Naive thymus-derived CD4-positive, alpha-beta T cell (primary cell): ENCODE measurements at regions not wholly inside any gene's neighbourhood (a gene's known extent, or its start where the extent isn't known, plus 50 kb on each side); places are given as distances from the start of the nearest gene placed in this dataset.

Experiments used
- ATAC-seq: fragments of 150-1000 bp; cut with Tn5 transposase; 2 replicates; pipeline ENCODE4 v1.10.0; 2021; ENCODE audit warnings: mild to moderate bottlenecking, moderate library complexity
- CTCF ChIA-PET: fragments of 350-600 bp; sonication (Branson Sonifier 250); formaldehyde crosslinking; loops from one replicate; lab custom pipeline; 2021; ENCODE audit warnings: antibody characterized with exemption; lab: Charles Lee
- POLR2A ChIA-PET: fragments of 350-600 bp; sonication (Branson Sonifier 250); formaldehyde crosslinking; loops from one replicate; lab custom pipeline; 2021; ENCODE audit warnings: antibody characterized with exemption, inconsistent platforms; lab: Charles Lee
- DNase-seq, 9 donors: peaks; one replicate each; pipeline versions ENCODE4 v3.0.0 to v3.0.0-alpha.2; 2020 to 2022; ENCODE audit warnings: mixed read lengths in 1 of 9
- H3K27ac ChIP-seq: one replicate; pipeline ENCODE4 v1.7.0; 2013; ENCODE audit warnings: mild to moderate bottlenecking, low read depth, low read length, moderate library complexity
- H3K27me3 ChIP-seq, 2 donors: one replicate each; pipeline ENCODE4 v1.7.0; 2013; ENCODE audit warnings: low read length in 2 of 2, mild to moderate bottlenecking in 2 of 2, moderate library complexity in 2 of 2; ENCODE audit not compliant: control insufficient read depth in 2 of 2, insufficient read depth in 2 of 2
- H3K36me3 ChIP-seq, 3 experiments: 1 replicate in 2 of 3; 2 replicates in 1 of 3; pipeline ENCODE4 v1.7.0; 2013; ENCODE audit warnings: low read length in 3 of 3, mild to moderate bottlenecking in 3 of 3, moderate library complexity in 1 of 3; ENCODE audit not compliant: insufficient read depth in 3 of 3, control insufficient read depth in 2 of 3
- H3K4me1 ChIP-seq, 2 donors: one replicate each; pipeline ENCODE4 v1.7.0; 2013; ENCODE audit warnings: low read length in 2 of 2, mild to moderate bottlenecking in 2 of 2, moderate library complexity in 1 of 2; ENCODE audit not compliant: control insufficient read depth in 2 of 2, insufficient read depth in 2 of 2
- H3K4me3 ChIP-seq: 2 replicates; pipeline ENCODE4 v1.7.0; 2013; ENCODE audit warnings: mild to moderate bottlenecking, low read length
- H3K9me3 ChIP-seq, 3 experiments: 1 replicate in 2 of 3; 2 replicates in 1 of 3; pipeline ENCODE4 v1.7.0; 2013; ENCODE audit warnings: low read length in 3 of 3; ENCODE audit not compliant: control insufficient read depth in 2 of 3
- H3K27ac Mint-ChIP-seq, 9 donors: one replicate each; pipeline ENCODE4 v1.8.0; 2020 to 2022; ENCODE audit warnings: mixed read lengths in 9 of 9, mild to moderate bottlenecking in 8 of 9, moderate library complexity in 5 of 9, inconsistent platforms in 2 of 9
- H3K27me3 Mint-ChIP-seq, 5 donors: one replicate each; pipeline ENCODE4 v1.8.0; 2021 to 2022; ENCODE audit warnings: mixed read lengths in 5 of 5, mild to moderate bottlenecking in 1 of 5
- H3K36me3 Mint-ChIP-seq, 5 donors: one replicate each; pipeline ENCODE4 v1.8.0; 2020 to 2022; ENCODE audit warnings: mixed read lengths in 5 of 5, mild to moderate bottlenecking in 3 of 5, inconsistent platforms in 1 of 5
- H3K4me1 Mint-ChIP-seq, 7 donors: one replicate each; pipeline ENCODE4 v1.8.0; 2020 to 2022; ENCODE audit warnings: mixed read lengths in 7 of 7, mild to moderate bottlenecking in 3 of 7, inconsistent platforms in 1 of 7
- H3K4me3 Mint-ChIP-seq, 10 donors: one replicate each; pipeline ENCODE4 v1.8.0; 2020 to 2022; ENCODE audit warnings: mild to moderate bottlenecking in 10 of 10, mixed read lengths in 10 of 10, moderate library complexity in 6 of 10, inconsistent platforms in 2 of 10
- H3K9me3 Mint-ChIP-seq, 11 donors: one replicate each; pipeline ENCODE4 v1.8.0; 2020 to 2022; ENCODE audit warnings: mixed read lengths in 11 of 11, mild to moderate bottlenecking in 4 of 11, inconsistent platforms in 1 of 11, moderate library complexity in 1 of 11
- intact Hi-C, 2 donors: fragments of 100-400 bp; cut with micrococcal nuclease; formaldehyde crosslinking; loops; one replicate each; pipeline ENCODE4 v1.15.1; 2023

DNA sequence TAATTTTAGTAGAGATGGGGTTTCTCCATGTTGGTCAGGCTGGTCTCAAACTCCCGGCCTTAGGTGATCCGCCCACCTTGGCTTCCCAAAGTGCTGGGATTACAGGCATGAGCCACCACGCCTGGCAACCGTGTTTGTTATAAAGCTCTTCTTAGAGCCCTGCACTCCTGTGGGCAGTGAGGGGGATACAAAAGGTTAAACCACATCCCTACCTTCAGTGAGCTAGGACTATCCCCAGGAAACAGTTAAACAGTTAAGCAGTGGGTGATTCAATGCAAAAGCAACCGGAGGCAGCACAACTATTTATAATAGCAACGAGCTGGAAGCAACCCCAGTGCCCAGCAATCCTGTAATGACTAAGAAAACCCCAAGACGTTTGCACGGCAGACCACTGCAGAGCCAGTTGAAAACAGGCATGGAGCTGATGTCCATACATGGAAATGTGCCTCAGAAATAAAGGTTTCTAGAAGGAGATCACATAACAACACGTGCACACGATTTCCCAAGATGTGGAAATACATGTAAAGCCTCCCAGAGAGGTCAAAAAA is 107.2 kb upstream of the LYZL2 start:
- H3K4me1 ChIP-seq, result no peaks in the 10 kb centered on the region
- peak overlapping the region in 1 of 9 donors; percentile 79 for H3K27ac Mint-ChIP-seq
- no peak overlapping the region for H3K27ac ChIP-seq
- no peak for ATAC-seq
- intact Hi-C loops, result no loop called here
- H3K9me3 ChIP-seq, result no peaks in the 10 kb centered on the region
- ChIA-PET CTCF (no interaction called here), POLR2A (no interaction called here)
- H3K36me3 Mint-ChIP-seq, result peaks cover 0 to 3% (median 0%) of the 10 kb centered on the region in 5 donors
- H3K27me3 ChIP-seq, result no peaks in the 10 kb centered on the region
- no peak overlapping the region for H3K4me3 ChIP-seq
- H3K27me3 Mint-ChIP-seq, result peaks cover 0 to 8% (median 0%) of the 10 kb centered on the region in 5 donors
- H3K9me3 Mint-ChIP-seq, result peaks cover 0 to 7% (median 0%) of the 10 kb centered on the region in 11 donors
- H3K4me1 Mint-ChIP-seq, result peaks cover 0 to 26% (median 0%) of the 10 kb centered on the region in 7 donors
- H3K4me3 Mint-ChIP-seq, result peak overlapping the region in 1 of 10 donors; percentile 4
- no peak for DNase-seq
- no peaks in the 10 kb centered on the region for H3K36me3 ChIP-seq

DNA sequence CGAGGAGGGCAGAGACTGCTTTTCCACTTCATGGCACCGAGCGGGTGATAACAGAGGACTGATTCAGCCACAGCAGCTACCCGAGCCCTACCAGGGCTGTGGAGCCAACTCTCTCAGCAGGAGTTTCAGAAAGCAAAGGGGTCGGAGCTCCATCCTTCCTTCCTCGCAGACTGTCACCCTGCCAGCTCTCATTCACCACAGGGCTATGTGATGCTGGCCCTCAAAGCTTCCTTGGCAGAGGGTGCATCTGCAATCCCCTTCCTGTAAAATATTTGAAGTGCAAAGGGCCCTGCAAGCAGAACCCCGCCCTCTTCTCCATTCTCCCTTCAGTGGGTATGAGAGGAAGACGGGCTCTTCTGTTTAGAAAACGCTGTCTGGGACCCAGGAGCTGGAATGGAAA is 105.3 kb upstream of the LYZL2 start:
- H3K27me3 Mint-ChIP-seq, result peaks cover 0 to 11% (median 0%) of the 10 kb centered on the region in 5 donors
- peak overlapping the region in 1 of 9 donors; percentile 26 for H3K27ac Mint-ChIP-seq
- Histone ChIP-seq H3K9me3 (no peaks in the 10 kb centered on the region), H3K27ac (no peak overlapping the region), H3K27me3 (no peaks in the 10 kb centered on the region), H3K4me3 (no peak overlapping the region), H3K36me3 (no peaks in the 10 kb centered on the region), H3K4me1 (no peaks in the 10 kb centered on the region)
- H3K4me3 Mint-ChIP-seq, result no peak overlapping the region
- H3K4me1 Mint-ChIP-seq, result peaks cover 0 to 24% (median 0%) of the 10 kb centered on the region in 7 donors
- H3K9me3 Mint-ChIP-seq, result peaks cover 0 to 5% (median 0%) of the 10 kb centered on the region in 11 donors
- intact Hi-C loops, result no loop called here
- ChIA-PET POLR2A (no interaction called here), CTCF (no interaction called here)
- peaks cover 0 to 6% (median 0%) of the 10 kb centered on the region in 5 donors for H3K36me3 Mint-ChIP-seq
- DNase-seq, result no peak
- no peak for ATAC-seq

DNA sequence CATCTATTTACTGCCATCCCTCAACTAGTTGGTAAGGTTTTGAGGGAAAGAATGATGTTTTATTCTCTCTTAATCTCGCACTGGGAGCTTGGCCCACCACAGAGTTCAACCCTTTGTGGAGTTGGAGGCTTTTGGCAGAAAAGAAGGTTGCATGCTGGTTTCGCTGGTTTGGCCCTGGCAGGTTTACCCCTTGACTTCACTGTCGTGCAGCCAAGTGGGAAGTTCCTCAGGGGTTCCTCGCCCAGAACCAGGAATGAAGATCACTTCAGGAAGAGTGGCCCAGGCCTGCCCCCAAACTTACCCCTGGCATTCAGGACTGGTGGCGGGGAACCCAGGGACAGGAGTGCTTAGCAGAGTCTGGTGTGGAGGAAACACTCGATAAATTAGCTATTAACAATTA is 103.1 kb upstream of the LYZL2 start:
- no peaks in the 10 kb centered on the region for H3K9me3 ChIP-seq
- no peak overlapping the region for H3K27ac Mint-ChIP-seq
- peaks cover 0 to 24% (median 0%) of the 10 kb centered on the region in 7 donors for H3K4me1 Mint-ChIP-seq
- intact Hi-C loops, result no loop called here
- POLR2A ChIA-PET, result no interaction called here
- no peak for DNase-seq
- H3K27me3 Mint-ChIP-seq, result peaks cover 0 to 11% (median 0%) of the 10 kb centered on the region in 5 donors
- H3K27me3 ChIP-seq, result no peaks in the 10 kb centered on the region
- no peaks in the 10 kb centered on the region for H3K4me1 ChIP-seq
- CTCF ChIA-PET, result no interaction called here
- no peak for ATAC-seq
- H3K36me3 Mint-ChIP-seq, result peaks cover 0 to 6% (median 0%) of the 10 kb centered on the region in 5 donors
- peaks cover 0 to 5% (median 0%) of the 10 kb centered on the region in 11 donors for H3K9me3 Mint-ChIP-seq
- H3K4me3 ChIP-seq, result no peak overlapping the region
- no peak overlapping the region for H3K27ac ChIP-seq
- H3K36me3 ChIP-seq, result no peaks in the 10 kb centered on the region
- no peak overlapping the region for H3K4me3 Mint-ChIP-seq

DNA sequence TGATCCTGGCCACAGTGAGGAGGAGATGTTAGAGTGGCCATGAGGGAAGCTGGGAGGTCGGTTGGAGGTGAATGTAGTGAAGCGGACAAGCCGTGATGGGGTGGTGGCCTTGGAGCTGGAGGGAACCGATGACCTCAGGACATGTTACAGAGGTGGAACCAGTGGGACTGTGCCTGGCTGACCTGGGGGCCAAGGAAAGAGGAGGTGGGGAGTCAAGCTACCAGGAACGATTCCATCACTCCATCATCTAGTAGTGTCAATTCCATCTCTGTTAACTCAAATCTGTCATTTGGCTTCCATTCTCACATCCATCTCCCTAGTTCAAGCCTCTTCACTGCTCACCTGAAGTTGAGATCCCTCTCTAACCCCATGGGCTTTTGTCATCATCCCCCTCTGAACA is 102.4 kb upstream of the LYZL2 start:
- Histone ChIP-seq H3K9me3 (no peaks in the 10 kb centered on the region), H3K27ac (no peak overlapping the region), H3K27me3 (no peaks in the 10 kb centered on the region), H3K4me3 (no peak overlapping the region), H3K4me1 (no peaks in the 10 kb centered on the region), H3K36me3 (no peaks in the 10 kb centered on the region)
- Mint-ChIP-seq H3K36me3 (peaks cover 0 to 6% (median 0%) of the 10 kb centered on the region in 5 donors), H3K27ac (no peak overlapping the region), H3K4me1 (peaks cover 0 to 20% (median 0%) of the 10 kb centered on the region in 7 donors), H3K27me3 (peaks cover 0 to 10% (median 0%) of the 10 kb centered on the region in 5 donors), H3K9me3 (peaks cover 0 to 5% (median 0%) of the 10 kb centered on the region in 11 donors), H3K4me3 (no peak overlapping the region)
- ChIA-PET POLR2A (interaction anchor here (0.6 to 0.8 kb wide), 2 partner anchors 45 to 806 kb away, joined by 3 to 4 read pairs; no protein-coding TSS in a partner anchor), CTCF (interaction anchor here (0.6 kb wide), 1 partner anchor 44 kb away, joined by 3 read pairs; no protein-coding TSS in a partner anchor)
- no peak for DNase-seq
- intact Hi-C loops, result no loop called here
- ATAC-seq, result no peak

DNA sequence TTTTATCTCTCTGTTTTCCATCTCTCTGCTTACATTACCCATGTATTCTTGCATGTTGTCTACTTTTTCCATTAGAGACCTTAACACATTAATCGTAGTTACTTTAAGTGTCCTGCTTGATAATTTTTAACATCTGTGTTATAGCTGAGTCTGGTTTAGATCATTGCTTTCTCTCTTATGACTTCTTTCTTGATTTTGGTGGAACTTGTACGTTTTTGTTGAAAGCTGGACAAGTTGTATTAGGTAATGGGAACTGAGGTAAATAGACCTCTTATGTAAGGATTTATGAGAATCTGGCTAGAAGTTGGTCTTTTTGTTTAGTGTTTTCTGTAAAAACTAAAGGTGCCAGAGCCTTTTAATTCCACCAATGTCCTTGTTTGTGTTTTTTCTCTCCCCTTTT is 100.8 kb upstream of the LYZL2 start:
- peaks cover 0 to 5% (median 0%) of the 10 kb centered on the region in 11 donors for H3K9me3 Mint-ChIP-seq
- CTCF ChIA-PET, result interaction anchor here (0.5 to 2.0 kb wide), 3 partner anchors 13 to 1037 kb away, joined by 3 to 8 read pairs (median 4); no protein-coding TSS in a partner anchor
- H3K27ac Mint-ChIP-seq, result no peak overlapping the region
- POLR2A ChIA-PET, result interaction anchor here (0.7 kb wide), 1 partner anchor 43 kb away, joined by 3 read pairs; no protein-coding TSS in a partner anchor
- H3K4me3 ChIP-seq, result no peak overlapping the region
- DNase-seq (no peak), ATAC-seq (no peak)
- H3K27me3 Mint-ChIP-seq, result peaks cover 0 to 7% (median 0%) of the 10 kb centered on the region in 5 donors
- H3K27ac ChIP-seq, result no peak overlapping the region
- intact Hi-C loops, result no loop called here
- peaks cover 0 to 12% (median 0%) of the 10 kb centered on the region in 7 donors for H3K4me1 Mint-ChIP-seq
- no peaks in the 10 kb centered on the region for H3K4me1 ChIP-seq
- no peaks in the 10 kb centered on the region for H3K27me3 ChIP-seq
- H3K36me3 ChIP-seq, result no peaks in the 10 kb centered on the region
- H3K9me3 ChIP-seq, result no peaks in the 10 kb centered on the region
- no peak overlapping the region for H3K4me3 Mint-ChIP-seq
- H3K36me3 Mint-ChIP-seq, result peaks cover 0 to 6% (median 0%) of the 10 kb centered on the region in 5 donors

DNA sequence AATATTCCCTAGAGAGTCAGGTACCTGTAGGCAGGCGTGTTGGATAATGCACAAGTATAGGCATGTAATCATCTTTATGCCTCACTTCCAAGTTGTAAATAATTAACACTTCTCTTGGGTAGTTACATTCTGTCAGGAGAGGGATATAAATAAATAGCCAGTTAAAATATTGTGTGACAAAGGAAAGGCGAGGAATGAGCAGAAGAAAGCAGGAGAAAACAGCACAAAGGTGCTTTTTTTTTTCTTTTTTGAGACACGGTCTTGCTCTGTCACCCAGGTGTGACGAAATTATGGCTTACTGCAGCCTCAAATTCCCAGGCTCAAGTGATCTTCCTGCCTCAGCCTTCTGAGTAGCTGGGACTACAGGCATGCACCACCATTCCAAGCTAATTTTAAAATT is 99.2 kb upstream of the LYZL2 start:
- peak overlapping the region in 1 of 9 donors; percentile 25 for H3K27ac Mint-ChIP-seq

More for the DNA sequence above, 99.2 kb upstream of the LYZL2 start:
- H3K27me3 Mint-ChIP-seq, result peaks cover 0 to 3% (median 0%) of the 10 kb centered on the region in 5 donors
- H3K36me3 Mint-ChIP-seq, result peaks cover 0 to 6% (median 0%) of the 10 kb centered on the region in 5 donors
- ChIA-PET POLR2A (no interaction called here), CTCF (interaction anchor here (1.0 to 2.0 kb wide), 2 partner anchors 10 to 41 kb away, joined by 3 to 8 read pairs; no protein-coding TSS in a partner anchor)
- Histone ChIP-seq H3K4me1 (no peaks in the 10 kb centered on the region), H3K9me3 (no peaks in the 10 kb centered on the region), H3K27me3 (no peaks in the 10 kb centered on the region), H3K4me3 (no peak overlapping the region), H3K27ac (no peak overlapping the region), H3K36me3 (no peaks in the 10 kb centered on the region)
- DNase-seq, result no peak
- no peak overlapping the region for H3K4me3 Mint-ChIP-seq
- intact Hi-C loops, result loop anchor here in 1 of 2 donors (10.0 kb wide), 1 partner anchor 1276 kb away; no protein-coding TSS in a partner anchor
- no peak for ATAC-seq
- peaks cover 0 to 4% (median 0%) of the 10 kb centered on the region in 7 donors for H3K4me1 Mint-ChIP-seq
- H3K9me3 Mint-ChIP-seq, result peaks cover 0 to 5% (median 0%) of the 10 kb centered on the region in 11 donors
